ENCODE measurements at regions not wholly inside any gene's neighbourhood (a gene's known extent, or its start where the extent isn't known, plus 50 kb on each side); places are given as distances from the start of the nearest gene placed in this dataset.

- ATAC-seq (ENCODE audit: low FRiP score): no peak
Observed at GRCh38 chr6:138596591-138596990, 97.3 kb upstream of the NHSL1 start.

GRCh38 chr6:138597336-138597735 is 98.0 kb upstream of the NHSL1 start:
- ATAC-seq (ENCODE audit: low FRiP score) (no peak), DNase-seq (ENCODE audit: low spot score) (no peak)
- no peak for TF ChIP-seq CTCF (IDR thresholded peaks at IDR 0.05)

More at GRCh38 chr6:138596591-138596990, 97.3 kb upstream of the NHSL1 start:
- no peak for DNase-seq (ENCODE audit: low spot score)
- TF ChIP-seq CTCF (IDR thresholded peaks at IDR 0.05): no peak

GRCh38 chr6:138598562-138599173 is 99.4 kb upstream of the NHSL1 start:
- ATAC-seq (ENCODE audit: low FRiP score): no peak
- no peak for TF ChIP-seq CTCF (IDR thresholded peaks at IDR 0.05)
- DNase-seq (ENCODE audit: low spot score): no peak

GRCh38 chr6:138600261-138600660 is 101.0 kb upstream of the NHSL1 start:
- no peak for TF ChIP-seq CTCF (IDR thresholded peaks at IDR 0.05)
- ATAC-seq (ENCODE audit: low FRiP score): no peak

GRCh38 chr6:138600726-138601125 is 101.4 kb upstream of the NHSL1 start:
- no peak for ATAC-seq (ENCODE audit: low FRiP score)
- TF ChIP-seq CTCF (IDR thresholded peaks at IDR 0.05): no peak

More at GRCh38 chr6:138600261-138600660, 101.0 kb upstream of the NHSL1 start:
- no peak for DNase-seq (ENCODE audit: low spot score)

GRCh38 chr6:138601128-138601527 is 101.8 kb upstream of the NHSL1 start:
- no peak for DNase-seq (ENCODE audit: low spot score)
- ATAC-seq (ENCODE audit: low FRiP score): no peak
- no peak for TF ChIP-seq CTCF (IDR thresholded peaks at IDR 0.05)

More at GRCh38 chr6:138600726-138601125, 101.4 kb upstream of the NHSL1 start:
- no peak for DNase-seq (ENCODE audit: low spot score)

GRCh38 chr6:138605958-138606357 is 106.7 kb upstream of the NHSL1 start:
- TF ChIP-seq CTCF (IDR thresholded peaks at IDR 0.05): no peak
- ATAC-seq (ENCODE audit: low FRiP score): no peak
- DNase-seq (ENCODE audit: low spot score): no peak
